C1 segment of cervical spinal cord (tissue), 14 donors: ENCODE measurements at regions not wholly inside any gene's neighbourhood (a gene's known extent, or its start where the extent isn't known, plus 50 kb on each side); places are given as distances from the start of the nearest gene placed in this dataset.

Source experiments
- DNase-seq, 14 donors: peaks; one replicate each; lab custom pipeline; 2025; lab: John Stamatoyannopoulos, UW

DNA sequence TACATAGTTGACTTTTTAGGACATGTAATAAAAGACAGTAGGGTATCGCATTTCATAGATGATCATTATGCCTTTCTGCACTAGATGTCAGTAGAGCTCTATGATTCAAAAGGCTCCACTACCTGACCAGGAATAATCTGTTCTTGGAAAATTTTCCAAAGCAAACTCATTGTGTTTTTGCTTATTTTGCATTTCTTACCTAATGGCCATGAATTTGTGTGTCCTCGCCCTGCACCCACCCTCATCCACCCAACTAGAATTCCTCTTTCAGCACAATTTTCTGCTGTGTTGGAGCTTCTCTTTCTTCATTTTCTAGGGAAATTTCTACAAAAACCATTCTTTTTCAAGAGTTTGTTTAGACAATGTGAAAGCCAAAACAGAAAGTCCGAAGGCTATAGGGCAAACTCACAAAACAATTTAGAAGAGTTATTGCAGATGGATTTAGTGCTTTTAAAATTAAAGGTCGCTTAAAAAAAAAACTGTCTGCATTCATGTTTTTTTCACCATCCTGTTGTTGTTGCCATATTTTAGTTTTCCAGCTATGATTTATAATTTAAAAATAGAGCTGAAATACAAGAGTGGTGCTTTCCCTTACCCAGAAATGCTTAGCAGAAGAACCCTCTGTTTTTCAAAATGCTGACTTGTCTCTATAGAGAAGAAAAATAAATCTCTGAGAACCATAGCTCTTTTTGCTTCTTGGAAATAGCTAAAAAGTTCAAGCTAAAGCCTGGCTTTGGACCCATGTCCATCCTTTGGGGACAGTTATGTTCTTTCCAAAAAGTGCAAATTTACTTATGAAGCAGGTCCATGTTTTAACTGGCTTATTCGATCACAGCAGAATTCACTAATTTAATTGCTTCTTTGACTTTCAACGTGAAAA is 183.7 kb downstream of the SPATA18 start:
- peak in 1 of 14 donors; percentile 63 for DNase-seq

DNA sequence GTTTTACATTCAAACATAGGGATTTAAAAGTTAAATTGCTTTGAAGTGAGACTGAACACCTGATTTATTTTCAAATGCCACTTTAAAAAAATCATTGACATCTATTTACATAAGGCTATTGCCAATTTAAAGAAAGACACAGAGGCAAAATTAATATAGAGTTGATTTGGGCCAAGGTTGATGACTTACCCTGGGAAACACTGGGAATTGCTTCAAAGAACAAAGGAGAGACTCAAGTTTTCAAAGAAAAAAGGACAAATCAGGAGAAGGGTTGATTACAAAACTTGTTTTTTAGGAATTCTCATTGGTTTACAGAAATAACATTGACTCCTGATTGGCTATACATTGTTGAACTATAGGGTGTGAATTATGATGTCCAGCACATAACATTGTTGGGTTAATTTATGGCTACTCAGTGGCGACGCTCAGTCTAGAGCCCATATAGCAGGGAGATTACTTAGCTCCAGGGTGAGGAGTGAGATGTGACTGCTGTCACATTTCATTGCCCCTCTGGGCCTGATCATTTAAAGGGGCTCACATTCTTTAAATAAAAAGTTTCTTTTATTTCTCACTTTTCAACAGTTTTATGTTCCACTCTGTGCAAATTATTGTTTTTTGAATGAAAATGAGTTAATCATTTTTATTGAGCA is 184.6 kb downstream of the SPATA18 start:
- no peak for DNase-seq

DNA sequence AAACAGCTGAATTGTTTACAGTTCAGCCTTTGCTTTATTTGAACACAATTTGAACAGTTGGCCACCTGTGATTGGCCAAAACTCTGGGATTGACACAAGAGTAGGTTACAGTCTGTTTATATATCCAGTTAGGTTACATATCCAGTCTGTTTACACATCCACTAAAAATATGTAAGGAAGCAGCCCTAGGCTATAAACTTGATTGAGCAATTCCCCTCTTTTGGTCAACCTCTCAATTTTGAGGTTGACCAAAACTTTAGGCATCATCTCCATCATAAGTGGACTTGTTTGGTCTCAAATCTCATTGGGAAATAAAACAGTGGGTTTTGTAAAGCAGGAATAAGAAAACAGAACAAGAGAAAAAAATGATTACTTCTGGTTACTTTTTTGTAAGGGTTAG is 190.8 kb downstream of the SPATA18 start:
- no peak for DNase-seq

DNA sequence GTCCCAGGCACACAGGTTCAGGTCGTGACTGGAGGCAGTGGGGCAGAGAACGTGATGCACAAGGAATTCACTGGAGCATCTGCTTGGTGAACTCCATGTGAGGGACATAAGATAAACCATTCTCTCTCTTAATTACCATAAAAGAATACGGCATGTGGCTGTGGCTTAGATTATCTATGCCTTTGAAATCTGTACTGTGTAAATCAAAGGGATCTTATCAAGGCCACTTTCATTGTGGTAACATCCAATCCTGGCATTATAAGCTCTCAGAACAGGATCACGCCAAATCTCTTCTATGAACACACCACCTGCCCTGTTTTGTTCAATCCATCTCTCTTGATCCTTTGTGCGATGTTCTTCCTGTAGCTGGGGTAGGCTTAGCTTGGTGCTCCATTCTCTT is 192.3 kb downstream of the SPATA18 start:
- no peak for DNase-seq

DNA sequence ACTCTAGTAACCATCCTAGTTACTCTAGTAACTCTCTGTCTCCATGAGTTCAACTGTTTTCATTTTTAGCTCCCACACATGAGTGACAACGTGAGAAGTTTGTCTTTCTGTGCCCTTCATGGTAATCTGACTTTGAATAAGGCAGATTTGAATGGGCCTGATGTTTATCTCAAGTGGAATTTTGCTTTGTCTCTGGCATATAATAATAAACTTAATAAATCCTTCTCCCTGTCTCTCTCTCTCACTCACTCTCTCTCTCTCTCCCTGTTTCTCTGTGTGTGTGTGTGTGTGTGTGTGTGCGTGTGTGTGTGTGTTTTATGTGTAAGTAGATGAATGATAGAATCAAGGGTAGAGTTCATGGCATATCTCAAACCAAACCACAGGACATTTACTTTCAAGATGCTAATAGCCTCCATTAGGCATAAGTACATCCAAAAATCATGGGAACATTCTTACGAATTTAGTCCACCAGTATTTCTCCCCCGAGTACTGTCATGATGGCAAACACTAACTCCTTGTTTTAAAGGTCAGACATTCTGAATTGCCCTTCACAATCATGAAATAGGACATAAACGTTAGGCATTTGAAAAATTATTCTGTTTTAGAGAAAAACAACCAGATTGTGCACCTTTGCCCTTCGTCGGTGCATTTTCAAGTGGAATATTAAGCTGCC is 193.1 kb downstream of the SPATA18 start:
- peak in 1 of 14 donors; percentile 46 for DNase-seq

DNA sequence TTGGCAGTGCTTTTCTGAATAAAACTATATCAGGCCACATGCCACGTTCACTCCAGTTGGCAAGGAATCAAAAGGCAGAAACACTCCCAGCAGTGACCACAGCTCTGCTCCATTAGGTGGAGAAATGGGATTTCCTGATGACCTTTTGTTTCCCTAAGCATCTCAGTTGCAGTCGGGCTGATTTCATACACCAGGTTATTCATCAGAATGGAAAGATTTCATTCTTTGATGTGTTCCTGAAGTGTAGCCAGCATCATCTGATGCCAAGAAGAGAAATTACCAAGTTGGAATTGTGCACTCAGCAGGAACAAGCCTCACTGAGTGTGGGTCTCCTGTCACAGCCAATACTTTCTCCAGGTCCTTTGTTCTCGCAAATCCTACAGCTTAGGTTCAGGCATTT is 193.7 kb downstream of the SPATA18 start:
- DNase-seq, result peak in 1 of 14 donors; percentile 85

DNA sequence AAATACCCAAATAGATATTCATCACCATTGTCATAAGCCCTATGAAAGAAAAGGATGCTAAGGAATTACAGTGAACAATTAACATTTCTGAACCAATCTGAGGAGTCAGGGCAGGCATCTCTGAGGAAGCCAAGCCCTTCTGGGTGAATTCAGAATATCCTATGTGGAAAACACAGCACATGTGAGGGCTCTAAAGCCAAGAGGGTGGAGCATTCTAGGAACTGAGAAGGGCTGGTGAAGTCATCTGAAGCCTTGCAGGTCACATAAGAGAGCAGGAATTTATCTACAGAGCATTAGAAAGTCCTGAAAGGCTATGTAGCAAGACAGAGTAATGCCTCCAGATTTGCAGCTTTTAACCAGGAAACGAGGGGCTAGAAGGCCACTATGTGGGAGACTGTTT is 195.7 kb downstream of the SPATA18 start:
- DNase-seq, result no peak

DNA sequence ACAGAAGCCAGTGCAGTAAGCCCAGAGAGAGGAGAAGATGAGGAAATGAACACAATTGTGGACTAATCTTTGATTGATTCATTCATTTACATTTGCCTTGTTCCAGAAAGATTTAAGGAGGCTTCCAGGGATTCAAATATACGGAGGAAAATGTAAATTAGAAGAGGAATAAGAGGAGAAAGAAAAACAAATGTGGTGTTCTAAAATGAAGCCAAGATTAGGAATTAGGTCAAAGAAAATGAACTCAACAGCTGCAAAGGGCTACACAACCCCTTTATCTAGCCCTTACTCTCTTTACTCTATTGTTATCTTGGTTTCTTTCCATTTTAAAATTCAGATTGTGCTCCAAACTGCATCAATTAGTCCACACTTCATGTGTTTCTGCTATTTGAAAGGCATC is 196.8 kb downstream of the SPATA18 start:
- DNase-seq, result no peak

DNA sequence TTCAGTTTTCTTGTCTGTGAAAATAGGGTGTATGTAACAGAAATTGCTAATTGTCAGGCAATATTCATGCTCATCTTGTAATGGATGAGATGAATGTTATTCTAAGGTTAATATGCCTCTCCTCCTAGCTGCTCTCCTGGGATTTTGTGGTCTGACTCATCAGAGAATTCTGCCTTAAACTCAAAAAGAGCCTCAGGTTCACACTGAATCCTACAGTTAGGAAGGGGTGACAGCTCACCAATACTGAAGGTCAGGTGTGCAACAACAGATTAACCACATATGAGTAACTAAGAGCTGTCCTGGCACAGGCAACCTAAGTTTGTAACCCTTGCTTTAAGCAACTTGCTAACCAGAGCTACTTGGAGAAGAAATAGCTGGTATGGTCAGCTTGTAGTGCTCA is 197.7 kb downstream of the SPATA18 start:
- DNase-seq, result no peak

DNA sequence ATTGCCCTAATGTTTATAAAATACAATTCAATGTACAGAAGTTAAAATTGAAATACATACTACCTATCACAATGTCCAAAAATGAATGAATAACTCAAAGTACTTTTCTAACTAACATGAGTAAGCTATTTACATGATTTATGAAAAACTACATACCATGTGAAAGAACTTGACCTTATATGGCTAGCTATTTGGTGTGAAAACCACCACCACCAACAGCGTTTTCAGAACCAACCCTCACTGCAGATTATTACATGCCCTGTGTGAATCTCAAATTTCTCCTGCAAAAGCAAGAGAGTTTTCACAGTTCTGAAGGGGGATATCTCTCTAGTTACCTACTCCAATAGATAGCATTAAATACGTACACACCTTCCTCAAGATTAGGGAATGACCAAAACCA is 198.5 kb downstream of the SPATA18 start:
- no peak for DNase-seq

DNA sequence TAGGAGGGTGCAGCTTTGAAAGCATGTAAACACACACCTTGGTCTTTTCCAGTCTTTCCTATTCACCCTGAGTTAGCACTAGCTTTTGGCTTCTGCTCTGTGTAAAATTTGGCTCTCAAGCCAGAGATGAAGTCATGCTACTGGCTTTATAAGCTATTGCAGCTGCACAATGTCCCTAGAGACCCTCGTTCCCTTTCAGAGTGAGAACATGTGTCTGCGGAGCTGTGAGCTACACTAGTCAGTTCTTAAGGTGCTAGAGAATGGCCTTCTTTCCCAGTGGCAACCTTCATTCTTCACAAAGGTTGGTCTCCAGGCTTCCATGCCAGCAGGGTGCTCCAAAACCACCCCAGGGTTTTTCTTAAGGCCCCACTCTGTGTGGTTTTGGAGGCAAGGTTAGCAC is 199.1 kb downstream of the SPATA18 start:
- no peak for DNase-seq

DNA sequence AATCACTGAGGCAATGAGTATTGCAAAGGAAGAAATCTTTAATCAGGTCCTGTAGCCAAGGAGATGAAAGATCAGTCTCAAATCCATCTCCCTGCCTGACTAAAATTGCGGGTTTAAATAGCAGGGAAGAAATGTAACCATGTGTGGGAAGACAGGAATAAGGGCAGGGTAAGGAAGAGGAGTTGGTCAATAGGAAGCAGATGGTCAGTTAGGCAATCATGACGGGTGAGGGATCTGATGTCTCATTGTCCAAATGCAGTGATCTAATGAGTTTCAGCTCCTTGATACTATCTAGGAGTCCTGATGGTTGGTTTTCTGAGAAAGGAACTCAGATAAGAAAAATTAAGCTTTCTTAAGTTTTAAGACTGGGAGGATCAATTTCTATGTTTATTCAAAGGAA is 200.8 kb downstream of the SPATA18 start:
- DNase-seq, result no peak

DNA sequence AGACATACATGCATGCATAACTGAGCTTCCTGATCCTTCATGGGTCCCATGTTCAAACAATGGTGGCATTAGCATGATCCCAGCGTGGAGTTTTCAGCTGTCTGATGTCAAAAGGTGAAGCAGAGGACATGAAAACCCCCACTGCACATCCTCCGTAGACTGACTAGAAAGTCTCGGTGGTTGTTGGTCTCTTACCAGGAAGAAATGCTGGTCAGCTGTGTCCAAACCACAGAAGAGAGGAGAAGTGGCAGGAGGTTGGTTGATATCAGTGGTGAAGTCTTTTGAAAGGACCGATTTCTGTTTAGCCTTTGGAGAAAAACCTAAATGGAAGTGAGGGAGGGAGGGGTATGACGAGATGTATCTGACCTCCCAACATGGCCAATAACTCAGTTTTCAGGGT is 201.9 kb downstream of the SPATA18 start:
- DNase-seq, result no peak

DNA sequence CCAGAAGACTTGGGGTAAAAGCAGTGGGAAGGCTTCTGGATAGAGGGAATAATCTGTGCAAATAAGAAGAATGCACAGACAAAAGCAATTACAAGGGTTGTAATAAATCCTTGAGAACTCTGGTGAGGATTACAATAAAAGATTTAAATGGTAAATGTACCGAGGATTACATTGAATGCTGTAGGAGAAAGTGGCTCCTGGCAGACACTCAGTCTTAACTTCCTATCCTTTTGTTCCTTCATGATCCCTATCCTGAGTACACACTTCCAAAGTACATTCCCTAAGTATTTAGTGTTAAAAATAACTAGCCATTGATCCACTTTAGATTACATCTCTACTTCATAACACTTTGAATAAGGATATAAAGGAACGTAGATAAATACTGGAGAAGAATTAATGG is 205.4 kb downstream of the SPATA18 start:
- no peak for DNase-seq

DNA sequence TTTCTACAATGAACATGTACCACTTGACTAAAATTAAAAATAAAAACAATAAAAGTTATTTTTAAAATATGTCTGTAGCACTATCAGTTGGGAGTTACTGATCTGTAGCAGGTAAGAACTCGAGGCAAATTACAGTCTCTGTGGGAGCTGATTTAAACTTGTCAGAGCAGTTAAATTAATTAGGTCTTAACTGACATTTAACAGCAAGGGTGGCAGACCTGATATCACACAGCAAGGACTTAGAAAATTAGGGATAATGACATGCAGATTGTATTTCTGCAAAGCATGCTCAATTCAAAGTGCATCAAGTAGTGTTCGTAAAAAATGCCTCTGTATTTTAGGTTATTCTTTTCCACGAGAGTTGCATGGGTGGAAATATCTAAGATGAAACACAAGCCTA is 208.9 kb downstream of the SPATA18 start:
- DNase-seq, result no peak

DNA sequence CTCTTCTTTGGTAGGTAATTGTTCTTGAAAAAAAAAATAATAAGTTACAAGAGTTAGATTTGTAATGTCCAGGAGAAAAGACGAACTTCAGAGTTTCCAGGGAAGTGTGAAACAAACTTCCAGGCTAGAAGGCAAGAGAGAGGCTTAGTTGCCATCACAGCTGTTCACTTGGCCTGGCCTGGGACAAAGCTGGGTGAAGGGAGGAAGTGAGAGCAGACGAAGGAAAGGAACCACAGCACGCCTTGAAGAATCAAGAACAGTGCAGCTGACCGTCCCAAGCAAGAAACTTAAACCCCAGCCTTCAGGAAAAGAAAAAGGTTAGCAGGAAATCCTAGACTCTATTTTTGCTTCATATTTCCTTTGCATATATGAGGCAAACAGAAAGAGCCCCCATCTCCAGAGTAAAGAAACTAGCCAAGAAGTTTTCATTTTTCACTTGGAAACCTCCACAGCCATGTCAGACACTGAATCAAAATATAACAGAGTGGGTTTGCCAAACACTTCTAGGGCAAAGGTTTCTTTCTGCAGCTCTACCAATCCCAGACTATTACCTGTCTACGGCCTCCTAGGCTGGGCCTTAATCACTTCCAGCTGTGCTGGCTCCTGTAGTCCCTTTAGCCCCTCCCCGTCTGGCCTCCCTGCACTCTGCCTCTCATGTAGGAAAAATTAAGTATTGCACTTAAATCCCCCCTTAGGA is 209.6 kb downstream of the SPATA18 start:
- DNase-seq, result peak in 4 of 14 donors; percentile 11 to 18 (median 12)

DNA sequence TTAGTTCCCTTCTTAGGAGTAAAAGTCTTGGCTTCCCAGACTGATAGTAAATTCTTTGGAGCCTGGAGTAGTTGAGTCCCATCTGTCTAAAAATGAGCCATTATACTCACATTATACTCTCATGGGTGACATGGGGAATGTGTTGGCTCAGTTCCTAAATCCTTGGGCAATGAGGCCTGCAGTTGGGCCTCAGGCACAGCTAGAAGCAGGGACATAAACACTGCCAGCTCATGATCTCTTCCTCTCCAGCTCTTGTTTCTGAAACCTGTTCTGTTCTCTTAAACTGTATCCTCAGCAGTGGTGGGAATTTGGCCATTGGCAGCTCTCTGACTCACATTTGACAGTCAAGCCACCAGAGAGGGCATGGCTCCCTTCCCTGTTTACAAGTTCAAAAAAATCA is 212.5 kb downstream of the SPATA18 start:
- peak in 1 of 14 donors; percentile 80 for DNase-seq

DNA sequence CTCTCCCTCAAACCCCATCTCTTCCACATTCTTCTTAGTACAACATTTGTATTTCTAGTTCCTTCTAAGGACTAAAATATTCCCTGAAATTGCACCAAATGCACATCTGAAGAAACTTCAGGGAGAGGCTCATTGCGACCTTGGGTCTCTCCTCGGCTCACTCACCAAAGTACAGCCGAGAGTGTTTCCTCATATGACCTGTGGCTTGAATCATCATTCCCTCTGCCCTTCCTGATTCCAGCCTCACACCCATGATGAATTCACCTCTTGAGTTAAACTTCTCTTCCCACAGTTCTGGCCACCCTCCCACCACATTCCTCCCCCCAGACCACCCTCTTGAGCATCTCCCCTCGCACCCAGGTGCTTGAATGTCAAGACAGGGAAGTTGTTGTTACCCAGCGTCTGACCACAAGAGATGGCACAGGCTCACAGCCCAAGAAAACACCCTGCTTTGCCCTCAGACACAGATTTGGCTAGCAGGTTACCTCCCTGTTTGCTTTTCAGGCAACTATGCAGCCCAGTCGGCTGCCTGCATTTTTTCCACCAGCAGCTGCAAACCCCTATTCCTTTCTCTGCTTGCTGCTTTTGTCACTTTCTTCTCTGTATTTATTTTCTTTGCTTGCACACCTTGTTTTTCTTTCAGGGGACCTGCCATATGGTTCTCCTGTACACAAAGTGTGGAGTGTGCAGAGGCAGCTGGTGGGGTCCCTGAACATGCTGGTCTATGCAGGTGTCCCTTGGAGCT is 214.8 kb downstream of the SPATA18 start:
- DNase-seq, result peak in 1 of 14 donors; percentile 60

DNA sequence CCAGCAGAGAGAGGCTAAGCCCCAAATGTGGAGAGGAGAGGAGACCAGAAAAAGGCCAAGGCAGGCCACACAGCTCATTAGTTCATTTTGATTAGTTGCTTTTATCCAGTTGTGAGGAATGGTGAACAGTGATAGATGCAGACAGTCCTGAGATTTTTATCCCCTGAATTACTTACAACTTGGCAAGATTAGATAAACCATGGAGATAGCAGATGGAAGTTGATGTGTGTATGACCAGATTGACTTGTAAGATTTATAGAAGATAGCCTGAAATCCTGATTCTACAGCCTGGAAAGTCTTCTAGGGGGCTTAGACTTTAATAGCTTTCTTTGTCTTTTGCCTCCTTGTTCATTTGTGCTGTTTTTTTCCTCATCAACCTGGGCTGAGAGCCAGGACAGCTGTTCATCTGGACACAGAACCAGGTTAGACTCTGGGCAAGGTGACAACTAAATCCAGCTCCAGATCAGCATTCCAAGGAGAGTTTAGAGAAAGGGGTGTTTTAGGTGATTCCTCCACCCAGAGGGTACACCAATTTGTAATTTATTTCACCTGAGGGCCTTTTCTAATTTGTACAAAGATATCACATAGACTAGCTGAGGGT is 215.5 kb downstream of the SPATA18 start:
- DNase-seq, result peak in 1 of 14 donors; percentile 60

DNA sequence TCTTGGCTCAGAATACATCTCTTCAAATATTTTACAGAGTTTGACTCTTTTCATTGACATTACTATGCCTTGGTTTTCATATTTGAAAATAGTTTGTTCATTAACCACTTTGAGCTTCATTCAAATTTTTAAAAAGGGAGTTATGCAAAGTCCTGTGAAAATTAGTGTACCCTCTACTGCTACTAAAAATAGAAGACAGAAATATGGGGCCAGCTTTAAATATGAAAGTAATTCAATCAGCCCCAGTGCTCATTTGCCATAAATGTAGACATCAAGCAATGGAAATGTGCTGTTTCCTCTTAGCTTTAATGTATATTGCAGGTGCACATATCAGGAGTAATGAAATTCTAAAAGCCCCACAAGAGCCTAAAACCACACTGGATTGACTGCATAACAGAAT is 218.7 kb downstream of the SPATA18 start:
- no peak for DNase-seq

DNA sequence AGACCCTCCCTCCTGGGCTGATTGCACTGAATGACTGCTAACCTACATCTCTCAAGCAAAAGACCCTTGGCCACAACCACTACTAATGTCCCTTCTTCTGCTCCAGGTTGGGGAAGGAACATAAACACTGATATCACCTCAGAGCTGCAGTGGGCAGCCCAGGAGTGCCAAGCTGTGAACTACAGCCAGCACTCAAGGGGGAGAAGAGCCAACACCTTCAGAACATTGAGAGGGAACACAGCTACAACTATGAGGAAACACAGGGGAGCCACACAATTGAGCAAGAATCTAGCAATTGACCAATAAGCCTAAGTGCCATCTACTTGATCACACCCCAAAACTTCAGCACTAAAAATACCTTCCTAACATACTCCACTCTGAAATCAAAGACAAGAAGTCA is 222.8 kb downstream of the SPATA18 start:
- DNase-seq, result no peak
